ENCODE measurements at regions not wholly inside any gene's neighbourhood (a gene's known extent, or its start where the extent isn't known, plus 50 kb on each side); places are given as distances from the start of the nearest gene placed in this dataset.

- TF ChIP-seq CEBPB (IDR thresholded peaks at IDR 0.05; ENCODE audit: low read depth) (no peak), SP1 (IDR thresholded peaks at IDR 0.05; ENCODE audit: low read depth) (no peak), TCF7L2 (IDR thresholded peaks at IDR 0.05; ENCODE audit: borderline replicate concordance, extremely low read depth, insufficient read depth, insufficient read length) (no peak), POLR2A (IDR thresholded peaks at IDR 0.05; ENCODE audit: borderline replicate concordance, extremely low read depth, insufficient read depth, insufficient read length) (no peak), POLR2AphosphoS5 (IDR thresholded peaks at IDR 0.05; ENCODE audit: low read depth, low read length) (no peak), RAD21 (IDR thresholded peaks at IDR 0.05; ENCODE audit: low read depth) (no peak), SRF (IDR thresholded peaks at IDR 0.05; ENCODE audit: low read depth) (no peak), EZH2 (IDR thresholded peaks at IDR 0.05) (no peak)
- TF ChIP-seq, protein P1, sequence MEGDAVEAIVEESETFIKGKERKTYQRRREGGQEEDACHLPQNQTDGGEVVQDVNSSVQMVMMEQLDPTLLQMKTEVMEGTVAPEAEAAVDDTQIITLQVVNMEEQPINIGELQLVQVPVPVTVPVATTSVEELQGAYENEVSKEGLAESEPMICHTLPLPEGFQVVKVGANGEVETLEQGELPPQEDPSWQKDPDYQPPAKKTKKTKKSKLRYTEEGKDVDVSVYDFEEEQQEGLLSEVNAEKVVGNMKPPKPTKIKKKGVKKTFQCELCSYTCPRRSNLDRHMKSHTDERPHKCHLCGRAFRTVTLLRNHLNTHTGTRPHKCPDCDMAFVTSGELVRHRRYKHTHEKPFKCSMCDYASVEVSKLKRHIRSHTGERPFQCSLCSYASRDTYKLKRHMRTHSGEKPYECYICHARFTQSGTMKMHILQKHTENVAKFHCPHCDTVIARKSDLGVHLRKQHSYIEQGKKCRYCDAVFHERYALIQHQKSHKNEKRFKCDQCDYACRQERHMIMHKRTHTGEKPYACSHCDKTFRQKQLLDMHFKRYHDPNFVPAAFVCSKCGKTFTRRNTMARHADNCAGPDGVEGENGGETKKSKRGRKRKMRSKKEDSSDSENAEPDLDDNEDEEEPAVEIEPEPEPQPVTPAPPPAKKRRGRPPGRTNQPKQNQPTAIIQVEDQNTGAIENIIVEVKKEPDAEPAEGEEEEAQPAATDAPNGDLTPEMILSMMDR (IDR thresholded peaks at IDR 0.05 in 2 of 3, conservative IDR thresholded peaks at IDR 0.05 in 1 of 3; ENCODE audit: borderline replicate concordance in 1 of 3, insufficient read depth in 1 of 3, low read depth in 2 of 3, low read length in 2 of 3): no peak
Observed at GRCh38 chr10:35925493-35925892, 283.4 kb upstream of the FZD8 start.
